HG03460 (cell line): ENCODE measurements at regions not wholly inside any gene's neighbourhood (a gene's known extent, or its start where the extent isn't known, plus 50 kb on each side); places are given as distances from the start of the nearest gene placed in this dataset.
"Not testable (repeated sequence)": the region's sequence is repeated elsewhere in the genome, so short reads cannot be mapped to it uniquely, and the experiment has no call there.

ENCODE experiments used
- ATAC-seq: cut with Tn5 transposase; IDR thresholded peaks from one replicate; pipeline ENCODE4 v1.9.1; 2021; ENCODE audit not compliant: unreplicated experiment

- ATAC-seq, result no peak
These were observed 693.3 kb upstream of the TBX3 start for GRCh38 chr12:115377230-115377629.

GRCh38 chr12:115375186-115375991 is 691.4 kb upstream of the TBX3 start:
- peak; percentile 92 for ATAC-seq

DNA sequence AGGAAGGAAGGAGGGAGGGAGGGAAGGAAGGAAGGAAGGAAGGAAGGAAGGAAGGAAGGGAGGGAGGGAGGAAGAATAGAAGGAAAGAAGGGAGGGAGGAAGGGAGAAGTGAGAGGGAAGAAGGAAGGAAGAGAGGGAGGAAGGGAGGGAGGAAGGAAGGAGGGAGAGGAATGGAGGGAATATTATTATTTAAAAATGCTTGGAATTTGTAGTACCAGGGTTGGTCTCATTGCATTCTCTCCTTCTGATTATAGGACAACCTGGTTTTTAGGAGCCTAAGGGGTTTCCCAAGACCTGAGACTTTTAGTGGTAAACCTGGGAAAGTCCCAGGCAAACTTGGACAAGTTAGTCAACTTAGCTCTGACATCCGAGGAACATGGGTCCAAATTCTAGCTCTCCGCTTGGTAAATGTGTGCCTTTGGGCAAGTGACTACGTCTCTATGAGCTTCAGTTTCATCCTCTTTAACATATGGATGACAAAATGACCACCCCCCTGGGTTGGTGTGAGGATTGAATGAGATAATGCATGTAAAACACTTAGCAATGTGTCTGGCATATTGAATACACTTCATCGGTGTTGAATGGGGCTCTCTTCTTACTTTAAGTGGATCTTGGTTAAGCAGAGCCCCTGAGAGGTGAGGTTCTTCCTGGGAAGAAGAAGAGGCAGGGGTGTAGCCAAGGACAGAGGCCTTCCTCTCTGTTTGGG is 690.7 kb upstream of the TBX3 start:
- peak; percentile 15 for ATAC-seq

- no peak for ATAC-seq
These were observed 687.7 kb upstream of the TBX3 start for GRCh38 chr12:115371711-115372110.

- no peak for ATAC-seq
These were observed 686.7 kb upstream of the TBX3 start for GRCh38 chr12:115370650-115371049.

- ATAC-seq, result no peak
These were observed 686.2 kb upstream of the TBX3 start for GRCh38 chr12:115370207-115370606.

DNA sequence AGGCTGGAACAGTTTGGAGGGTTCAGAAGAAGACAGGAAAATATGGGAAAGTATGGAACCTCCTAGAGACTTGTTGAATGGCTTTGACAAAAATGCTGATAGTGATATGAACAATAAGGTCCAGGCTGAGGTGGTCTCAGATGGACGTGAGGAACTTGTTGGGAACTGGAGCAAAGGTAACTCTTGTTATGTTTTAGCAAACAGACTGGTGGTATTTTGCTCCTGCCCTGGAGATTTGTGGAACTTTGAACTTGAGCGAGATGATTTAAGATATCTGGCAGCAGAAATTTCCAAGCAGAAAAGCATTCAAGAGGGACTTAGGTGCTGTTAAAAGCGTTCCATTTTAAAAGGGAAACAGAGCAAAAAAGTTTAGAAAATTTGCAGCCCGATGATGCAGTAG is 682.3 kb upstream of the TBX3 start:
- ATAC-seq, result not testable (repeated sequence)

- ATAC-seq, result not testable (repeated sequence)
These were observed 681.8 kb upstream of the TBX3 start for GRCh38 chr12:115365765-115366164.

- ATAC-seq, result no peak
These were observed 680.9 kb upstream of the TBX3 start for GRCh38 chr12:115364921-115365320.

GRCh38 chr12:115362339-115362976 is 678.5 kb upstream of the TBX3 start:
- ATAC-seq, result no peak

GRCh38 chr12:115357681-115358080 is 673.7 kb upstream of the TBX3 start:
- ATAC-seq, result no peak

DNA sequence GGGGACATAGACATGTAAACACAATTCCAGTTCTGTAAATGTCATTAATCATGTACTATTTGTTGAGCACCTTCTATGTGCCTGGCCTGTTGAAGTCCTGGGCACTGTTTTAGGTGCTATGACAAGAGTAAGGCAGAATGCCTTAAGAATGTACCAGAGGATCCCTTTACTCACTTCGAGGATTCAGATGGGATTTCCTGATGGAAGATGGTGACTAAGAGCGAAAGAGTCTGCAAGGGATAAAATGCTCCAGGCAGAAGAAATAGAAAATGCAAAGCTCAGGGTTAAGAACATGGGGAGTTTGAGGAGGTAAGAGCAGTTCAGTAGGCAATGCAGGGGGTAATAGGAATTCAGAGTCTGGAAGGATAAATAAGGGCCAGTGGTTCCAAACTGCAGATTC is 671.3 kb upstream of the TBX3 start:
- ATAC-seq, result no peak

DNA sequence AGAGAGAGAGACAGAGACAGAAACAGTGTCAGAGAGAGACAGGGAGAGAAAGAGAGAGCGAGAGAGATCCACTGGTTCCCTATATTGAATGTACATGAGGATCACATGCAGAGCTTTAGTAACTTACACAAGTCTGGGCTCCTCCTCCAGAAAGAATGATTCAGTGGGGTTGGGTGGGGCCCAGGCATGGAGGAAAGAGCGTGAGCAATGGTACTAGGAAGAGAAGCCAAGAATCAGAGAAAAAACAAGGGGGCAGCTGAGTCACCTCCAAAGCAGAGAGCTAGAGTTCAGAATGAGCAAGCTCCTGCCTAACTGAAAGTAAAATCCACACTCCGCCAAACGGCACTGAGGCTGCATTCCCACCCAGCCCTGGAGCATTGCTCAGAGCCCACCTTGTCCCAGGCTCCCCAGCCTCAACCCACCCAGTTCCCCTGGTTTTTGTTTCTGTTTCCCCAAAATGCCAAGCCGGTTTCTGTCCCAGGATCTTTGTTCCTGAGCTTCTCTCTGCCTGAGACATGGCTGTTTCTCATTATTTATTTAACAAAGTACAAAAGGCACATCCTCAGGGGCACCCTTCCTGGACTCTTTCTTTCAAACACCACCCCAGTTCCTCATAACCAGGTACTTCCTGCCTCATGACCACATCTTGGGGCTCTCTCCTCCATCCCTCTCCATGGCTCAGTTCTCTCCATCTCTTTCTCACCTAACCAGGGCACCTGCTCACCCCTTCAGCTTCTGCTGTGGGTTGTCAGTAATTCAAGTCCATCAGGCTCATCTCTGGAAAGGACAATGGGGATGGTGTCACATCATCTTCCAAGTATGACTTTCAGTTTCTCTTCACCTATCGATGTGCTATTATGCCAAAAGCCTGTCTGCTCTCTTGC is 670.3 kb upstream of the TBX3 start:
- ATAC-seq, result no peak

GRCh38 chr12:115353467-115353866 is 669.5 kb upstream of the TBX3 start:
- no peak for ATAC-seq

DNA sequence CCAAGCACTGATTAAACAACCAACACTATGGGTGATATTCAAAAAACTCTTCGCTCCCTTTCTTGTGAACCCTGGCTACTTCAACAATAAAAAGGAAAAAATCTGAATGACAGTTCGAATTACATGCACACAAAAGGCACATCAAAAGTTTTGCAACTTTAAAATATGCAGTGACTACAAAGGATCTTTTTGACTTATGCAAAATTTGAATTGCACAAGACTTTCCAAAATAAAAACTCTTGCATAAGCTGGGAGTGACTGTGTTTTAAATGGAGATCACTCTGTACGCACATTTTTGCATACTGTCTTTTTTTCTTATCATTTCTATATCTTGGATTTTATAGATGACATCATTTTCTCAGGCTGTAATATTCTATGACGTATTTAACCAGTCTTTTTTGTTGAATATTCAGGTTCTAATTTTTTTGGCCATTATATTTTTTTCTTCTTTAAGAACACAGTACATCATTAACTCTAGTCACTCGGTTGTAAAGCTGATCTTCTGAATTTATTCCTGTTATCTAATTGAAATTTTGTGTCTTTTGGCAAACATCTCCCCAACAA is 667.6 kb upstream of the TBX3 start:
- no peak for ATAC-seq

GRCh38 chr12:115349711-115350110 is 665.7 kb upstream of the TBX3 start:
- no peak for ATAC-seq

- no peak for ATAC-seq
These were observed 664.3 kb upstream of the TBX3 start for GRCh38 chr12:115348301-115348700.

GRCh38 chr12:115343601-115344000 is 659.6 kb upstream of the TBX3 start:
- ATAC-seq, result no peak

DNA sequence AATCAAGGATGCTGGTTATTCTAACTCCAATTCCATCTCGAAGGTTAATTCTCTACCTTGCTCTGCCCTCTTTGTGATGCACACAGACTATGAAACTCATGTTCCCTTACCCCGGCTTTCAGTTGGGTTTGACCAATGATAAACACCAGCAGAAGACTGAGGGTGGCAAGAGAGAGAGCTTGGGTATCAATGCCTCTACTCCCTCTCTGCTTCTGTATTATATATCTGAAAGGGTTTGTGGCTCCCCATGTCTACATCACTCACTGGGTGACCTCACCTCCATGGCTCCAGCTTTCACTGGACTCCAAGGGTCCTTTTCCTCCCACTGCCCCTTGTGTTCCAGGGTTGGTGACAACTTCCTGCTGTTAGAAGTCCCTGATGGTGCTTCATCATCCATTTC is 659.0 kb upstream of the TBX3 start:
- no peak for ATAC-seq

GRCh38 chr12:115341442-115341841 is 657.5 kb upstream of the TBX3 start:
- ATAC-seq, result no peak
